NAMALWA (cell line): ENCODE measurements at regions not wholly inside any gene's neighbourhood (a gene's known extent, or its start where the extent isn't known, plus 50 kb on each side); places are given as distances from the start of the nearest gene placed in this dataset.

ENCODE experiments used
- DNase-seq: peaks from one replicate; pipeline ENCODE4 v3.0.0-alpha.2; 2015; ENCODE audit warnings: low spot score

- no peak for DNase-seq
Observed at GRCh38 chr15:85977586-85977985, 102.1 kb upstream of the AGBL1 start.

GRCh38 chr15:85979929-85980328, 99.7 kb upstream of the AGBL1 start:
- DNase-seq: no peak

- DNase-seq: no peak
Observed at GRCh38 chr15:85980946-85981345, 98.7 kb upstream of the AGBL1 start.

- no peak for DNase-seq
Observed at GRCh38 chr15:85984241-85984640, 95.4 kb upstream of the AGBL1 start.

- no peak for DNase-seq
Observed at GRCh38 chr15:85986116-85986515, 93.6 kb upstream of the AGBL1 start.

GRCh38 chr15:85986741-85987140, 92.9 kb upstream of the AGBL1 start:
- DNase-seq: no peak

GRCh38 chr15:85988741-85989140, 90.9 kb upstream of the AGBL1 start:
- no peak for DNase-seq

GRCh38 chr15:85992224-85992623, 87.4 kb upstream of the AGBL1 start:
- no peak for DNase-seq

- no peak for DNase-seq
Observed at GRCh38 chr15:85993116-85993515, 86.6 kb upstream of the AGBL1 start.

GRCh38 chr15:85997618-85998017, 82.1 kb upstream of the AGBL1 start:
- DNase-seq: no peak

- DNase-seq: no peak
Observed at GRCh38 chr15:85999658-86000057, 80.0 kb upstream of the AGBL1 start.

- no peak for DNase-seq
Observed at GRCh38 chr15:86001200-86001599, 78.5 kb upstream of the AGBL1 start.

- no peak for DNase-seq
Observed at GRCh38 chr15:86002444-86002843, 77.2 kb upstream of the AGBL1 start.

GRCh38 chr15:86004061-86004460, 75.6 kb upstream of the AGBL1 start:
- no peak for DNase-seq

GRCh38 chr15:86006546-86006945, 73.1 kb upstream of the AGBL1 start:
- no peak for DNase-seq

GRCh38 chr15:86009727-86010126, 69.9 kb upstream of the AGBL1 start:
- DNase-seq: peak; percentile 12

- no peak for DNase-seq
Observed at GRCh38 chr15:86010398-86010797, 69.3 kb upstream of the AGBL1 start.

GRCh38 chr15:86010891-86011290, 68.8 kb upstream of the AGBL1 start:
- DNase-seq: no peak

GRCh38 chr15:86014016-86014415, 65.7 kb upstream of the AGBL1 start:
- DNase-seq: no peak

GRCh38 chr15:86016750-86017149, 62.9 kb upstream of the AGBL1 start:
- no peak for DNase-seq

- DNase-seq: no peak
Observed at GRCh38 chr15:86018679-86019078, 61.0 kb upstream of the AGBL1 start.

- no peak for DNase-seq
Observed at GRCh38 chr15:86021281-86022264, 58.1 kb upstream of the AGBL1 start.

- no peak for DNase-seq
Observed at GRCh38 chr15:86028961-86029360, 50.7 kb upstream of the AGBL1 start.
